Transverse colon (tissue), 4 donors: ENCODE measurements at regions not wholly inside any gene's neighbourhood (a gene's known extent, or its start where the extent isn't known, plus 50 kb on each side); places are given as distances from the start of the nearest gene placed in this dataset.

Experiments
- DNase-seq: peaks from one replicate; pipeline ENCODE4 v3.0.0-alpha.2; 2019
- H3K27ac ChIP-seq, 4 donors: fragments of 200-600 bp; sonication (generic); 2 replicates each; pipeline ENCODE4 v1.5.1; 2016 to 2018; ENCODE audit warnings: inconsistent platforms in 4 of 4
- H3K27me3 ChIP-seq: fragments of 200-600 bp; sonication (generic); 2 replicates; pipeline ENCODE4 v1.5.1; 2017; ENCODE audit warnings: inconsistent platforms
- H3K36me3 ChIP-seq, 4 donors: fragments of 200-600 bp; sonication (generic); 2 replicates each; pipeline ENCODE4 v1.5.1; 2017 to 2019; ENCODE audit warnings: inconsistent platforms in 4 of 4
- H3K4me1 ChIP-seq, 4 donors: fragments of 200-600 bp; sonication (generic); 2 replicates each; pipeline ENCODE4 v1.5.1; 2017 to 2020; ENCODE audit warnings: inconsistent platforms in 4 of 4
- H3K4me3 ChIP-seq, 4 donors: fragments of 200-600 bp; sonication (generic); 1 replicate in 1 of 4; 2 replicates in 3 of 4; pipeline versions ENCODE4 v1.5.1 to v1.6.1; 2017 to 2019; ENCODE audit warnings: inconsistent platforms in 4 of 4
- H3K9me3 ChIP-seq, 2 donors: fragments of 200-600 bp; sonication (generic); 2 replicates each; pipeline ENCODE4 v1.5.1; 2017 to 2019; ENCODE audit warnings: inconsistent platforms in 2 of 2
- CTCF ChIP-seq, 5 experiments: fragments of 200-600 bp in 3 of 5; fragments of 450-650 bp in 2 of 5; sonication (generic) in 3 of 5; IDR thresholded peaks; 1 replicate in 2 of 5; 2 replicates in 3 of 5; pipeline ENCODE4 v1.5.1; 2016 to 2017; ENCODE audit warnings: antibody characterized with exemption in 5 of 5, inconsistent platforms in 3 of 5, mild to moderate bottlenecking in 2 of 5, moderate library complexity in 1 of 5
- EP300 ChIP-seq: sonication (generic); formaldehyde crosslinking; IDR thresholded peaks from one replicate; pipeline ENCODE4 v1.6.1; 2017; ENCODE audit warnings: antibody characterized with exemption, low read depth
- POLR2A ChIP-seq: fragments of 450-650 bp; IDR thresholded peaks from one replicate; pipeline ENCODE4 v1.6.1; 2016; ENCODE audit warnings: antibody characterized with exemption, mild to moderate bottlenecking, moderate library complexity
- POLR2AphosphoS5 ChIP-seq, 3 donors: sonication (generic); formaldehyde crosslinking; IDR thresholded peaks; one replicate each; pipeline ENCODE4 v1.6.1; 2016; ENCODE audit warnings: antibody characterized with exemption in 3 of 3
- WGBS, 2 donors: methylation state at CpG; one replicate each; pipeline ENCODE4 v1.1.5; 2018; ENCODE audit warnings: low coverage in 1 of 2; 5-methylcytosine and 5-hydroxymethylcytosine counted together
- in situ Hi-C, 4 donors: fragments of 200-750 bp; cut with MboI; loops; one replicate each; pipeline versions ENCODE4 v1.15.0 to v1.15.1; 2017; ENCODE audit warnings: low sequenced_read_pairs in 3 of 4, low pct_ligation_motif_present in 1 of 4, low pct_unique_long_range_greater_than_20kb in 1 of 4
- intact Hi-C: fragments of 100-400 bp; cut with DNase I; formaldehyde crosslinking; loops from one replicate; pipeline ENCODE4 v1.15.1; 2023; ENCODE audit warnings: low total_unique reads

- in situ Hi-C loops (no loop called here), intact Hi-C loops (no loop called here)
- Histone ChIP-seq H3K36me3 (no peaks in the 10 kb centered on the region), H3K27ac (no peak overlapping the region), H3K4me3 (no peak overlapping the region), H3K4me1 (no peaks in the 10 kb centered on the region), H3K9me3 (no peaks in the 10 kb centered on the region), H3K27me3 (no peaks in the 10 kb centered on the region)
- DNase-seq: no peak
- TF ChIP-seq POLR2A: no peak
- no peak for TF ChIP-seq EP300
Observed at GRCh38 chr11:81484196-81484595, 1249.5 kb downstream of the FAM181B start.

- intact Hi-C loops: no loop called here
- H3K27me3 ChIP-seq: no peaks in the 10 kb centered on the region
- in situ Hi-C loops: no loop called here
- H3K4me1 ChIP-seq: no peaks in the 10 kb centered on the region
- H3K4me3 ChIP-seq: no peak overlapping the region
- DNase-seq: no peak
- H3K27ac ChIP-seq: no peak overlapping the region
- no peaks in the 10 kb centered on the region for H3K9me3 ChIP-seq
- no peak for TF ChIP-seq CTCF (IDR thresholded peaks at IDR 0.05)
- TF ChIP-seq EP300: no peak
- TF ChIP-seq POLR2A: no peak
- TF ChIP-seq POLR2AphosphoS5 (IDR thresholded peaks at IDR 0.05): no peak
- H3K36me3 ChIP-seq: no peaks in the 10 kb centered on the region
- WGBS, 2 donors: 88 to 97% methylated on average over 1 of the region's 1 CpG
Observed at GRCh38 chr11:81477277-81477676, 1256.4 kb downstream of the FAM181B start.

- no peak for TF ChIP-seq POLR2AphosphoS5 (IDR thresholded peaks at IDR 0.05)
- no peak for TF ChIP-seq POLR2A
- no peak for TF ChIP-seq EP300
- TF ChIP-seq CTCF (IDR thresholded peaks at IDR 0.05): no peak
- no peaks in the 10 kb centered on the region for H3K4me1 ChIP-seq
- no peaks in the 10 kb centered on the region for H3K9me3 ChIP-seq
- in situ Hi-C loops: no loop called here
- no peak overlapping the region for H3K27ac ChIP-seq
- no peaks in the 10 kb centered on the region for H3K36me3 ChIP-seq
- WGBS, 2 donors: 65 to 81% methylated on average over 2 of the region's 2 CpGs
- H3K27me3 ChIP-seq: no peaks in the 10 kb centered on the region
- intact Hi-C loops: no loop called here
- DNase-seq: no peak
- H3K4me3 ChIP-seq: no peak overlapping the region
Observed at GRCh38 chr11:81476345-81476744, 1257.3 kb downstream of the FAM181B start.

GRCh38 chr11:81472646-81473045 lies 1261.0 kb downstream of the FAM181B start:
- DNase-seq: no peak
- H3K4me1 ChIP-seq: no peaks in the 10 kb centered on the region
- H3K36me3 ChIP-seq: no peaks in the 10 kb centered on the region
- TF ChIP-seq CTCF (IDR thresholded peaks at IDR 0.05) (no peak), EP300 (no peak), POLR2A (no peak), POLR2AphosphoS5 (IDR thresholded peaks at IDR 0.05) (no peak)
- no peak overlapping the region for H3K4me3 ChIP-seq
- no peak overlapping the region for H3K27ac ChIP-seq
- H3K27me3 ChIP-seq: no peaks in the 10 kb centered on the region
- H3K9me3 ChIP-seq: no peaks in the 10 kb centered on the region
- in situ Hi-C loops (no loop called here), intact Hi-C loops (no loop called here)
- 14 to 85% methylated on average over 1 to 2 of the region's 2 CpGs for WGBS, 2 donors

- intact Hi-C loops (no loop called here), in situ Hi-C loops (no loop called here)
- Histone ChIP-seq H3K4me3 (no peak overlapping the region), H3K27me3 (no peaks in the 10 kb centered on the region), H3K36me3 (no peaks in the 10 kb centered on the region), H3K9me3 (no peaks in the 10 kb centered on the region), H3K4me1 (no peaks in the 10 kb centered on the region), H3K27ac (no peak overlapping the region)
- DNase-seq: no peak
- TF ChIP-seq POLR2A: no peak
- no peak for TF ChIP-seq EP300
- TF ChIP-seq CTCF (IDR thresholded peaks at IDR 0.05): no peak
- TF ChIP-seq POLR2AphosphoS5 (IDR thresholded peaks at IDR 0.05): no peak
- 67 to 78% methylated on average over 1 to 3 of the region's 3 CpGs for WGBS, 2 donors
Observed at GRCh38 chr11:81470446-81470845, 1263.2 kb downstream of the FAM181B start.
